H1 (cell line): ENCODE measurements at regions not wholly inside any gene's neighbourhood (a gene's known extent, or its start where the extent isn't known, plus 50 kb on each side); places are given as distances from the start of the nearest gene placed in this dataset.

Experiments
- CTCF ChIA-PET: fragments of 300-600 bp; sonication (Branson Sonifier 250); formaldehyde crosslinking; loops from one replicate; lab custom pipeline; 2021; ENCODE audit not compliant: partially characterized antibody; lab: Charles Lee
- POLR2A ChIA-PET: fragments of 300-600 bp; sonication (Branson Sonifier 250); formaldehyde crosslinking; loops from one replicate; lab custom pipeline; 2021; ENCODE audit warnings: inconsistent platforms; ENCODE audit not compliant: partially characterized antibody; lab: Charles Lee
- DNase-seq, 2 experiments: peaks; one replicate each; pipeline versions ENCODE4 v3.0.0 to v3.0.0-alpha.2; 2010 to 2022; ENCODE audit warnings: low spot score in 2 of 2, low read depth in 1 of 2, mixed read lengths in 1 of 2
- FAIRE-seq: peaks from 2 replicates; lab custom pipeline; 2011; peaks lifted over from hg19 to GRCh38; lab: Jason Lieb, UNC
- H2AFZ ChIP-seq: 2 replicates; pipeline ENCODE4 v1.8.1; 2012; ENCODE audit warnings: low read length, inconsistent platforms
- H2AK5ac ChIP-seq: 2 replicates; pipeline ENCODE4 v1.6.1; 2013; ENCODE audit warnings: low read depth, low read length
- H2BK120ac ChIP-seq: replicated peaks from 2 replicates; pipeline ENCODE3; 2013; ENCODE audit warnings: low read depth, low read length, inconsistent platforms
- H2BK12ac ChIP-seq: 2 replicates; pipeline ENCODE4 v1.6.1; 2013; ENCODE audit warnings: low read depth, low read length
- H2BK15ac ChIP-seq: 2 replicates; pipeline ENCODE4 v1.6.1; 2013; ENCODE audit warnings: low read length
- H2BK20ac ChIP-seq: 2 replicates; pipeline ENCODE4 v1.6.1; 2013; ENCODE audit warnings: low read length
- H2BK5ac ChIP-seq: 2 replicates; pipeline ENCODE4 v1.6.1; 2013; ENCODE audit warnings: low read depth, low read length
- H3K14ac ChIP-seq: 2 replicates; pipeline ENCODE4 v1.6.1; 2013; ENCODE audit warnings: inconsistent platforms; ENCODE audit not compliant: insufficient read length
- H3K18ac ChIP-seq: 2 replicates; pipeline ENCODE4 v1.6.1; 2013; ENCODE audit warnings: low read length; ENCODE audit errors: extremely low read depth
- H3K23ac ChIP-seq: 2 replicates; pipeline ENCODE4 v1.6.1; 2013; ENCODE audit warnings: inconsistent platforms; ENCODE audit not compliant: insufficient read length
- H3K23me2 ChIP-seq: 2 replicates; pipeline ENCODE4 v1.6.1; 2013; ENCODE audit warnings: low read depth, low read length
- H3K27ac ChIP-seq: 2 replicates; pipeline ENCODE4 v1.6.1; 2011; ENCODE audit warnings: low read depth, low read length, inconsistent platforms
- H3K27me3 ChIP-seq, 4 experiments: replicated peaks in 1 of 4; 1 replicate in 1 of 4; 2 replicates in 3 of 4; pipeline versions ENCODE4 v1.6.1 to v1.8.1; 2011 to 2013; ENCODE audit warnings: low read length in 3 of 4, mild to moderate bottlenecking in 3 of 4, inconsistent platforms in 2 of 4, mixed read lengths in 2 of 4, moderate library complexity in 1 of 4; ENCODE audit not compliant: control insufficient read depth in 3 of 4, insufficient read depth in 3 of 4; ENCODE audit errors: extremely low read depth in 1 of 4
- H3K36me3 ChIP-seq, 4 experiments: 2 replicates each; pipeline versions ENCODE4 v1.6.1 to v1.8.1; 2011 to 2013; ENCODE audit warnings: mild to moderate bottlenecking in 4 of 4, low read length in 3 of 4, moderate library complexity in 2 of 4, control low read depth in 1 of 4, inconsistent platforms in 1 of 4; ENCODE audit not compliant: insufficient read depth in 4 of 4, control insufficient read depth in 2 of 4
- H3K4ac ChIP-seq: replicated peaks from 2 replicates; pipeline ENCODE3; 2013; ENCODE audit warnings: low read length, low read depth, mixed read lengths, inconsistent platforms; ENCODE audit not compliant: insufficient read length
- H3K4me1 ChIP-seq, 4 experiments: replicated peaks in 1 of 4; 1 replicate in 1 of 4; 2 replicates in 3 of 4; pipeline versions ENCODE4 v1.6.1 to v1.8.1; 2011 to 2013; ENCODE audit warnings: low read length in 3 of 4, inconsistent platforms in 2 of 4, mixed read lengths in 1 of 4; ENCODE audit not compliant: insufficient read depth in 4 of 4, control insufficient read depth in 3 of 4
- H3K4me2 ChIP-seq, 2 experiments: 2 replicates each; pipeline versions ENCODE4 v1.6.1 to v1.8.1; 2011 to 2013; ENCODE audit warnings: low read depth in 2 of 2, low read length in 2 of 2, control low read depth in 1 of 2, inconsistent platforms in 1 of 2, mild to moderate bottlenecking in 1 of 2; ENCODE audit not compliant: insufficient read depth in 1 of 2
- H3K4me3 ChIP-seq, 4 experiments: fragments of 200-600, 300-600 bp in 1 of 4; sonication (generic), shearing (Covaris generic), sonication (Bioruptor Twin) in 1 of 4; 2 replicates each; pipeline versions ENCODE4 v1.5.1 to v1.8.1; 2011 to 2016; ENCODE audit warnings: low read length in 4 of 4, low read depth in 3 of 4, control low read depth in 2 of 4, inconsistent platforms in 2 of 4, mild to moderate bottlenecking in 2 of 4, mixed read lengths in 1 of 4, moderate library complexity in 1 of 4; ENCODE audit not compliant: insufficient read depth in 2 of 4; ENCODE audit errors: extremely low read depth in 1 of 4
- H3K56ac ChIP-seq: replicated peaks from 2 replicates; pipeline ENCODE3; 2013; ENCODE audit warnings: low read depth, mild to moderate bottlenecking, mixed read lengths, low read length, inconsistent platforms; ENCODE audit not compliant: insufficient read length
- H3K79me1 ChIP-seq: 2 replicates; pipeline ENCODE4 v1.6.1; 2013; ENCODE audit warnings: low read depth, low read length, control low read depth
- H3K79me2 ChIP-seq, 2 experiments: 2 replicates each; pipeline versions ENCODE4 v1.6.1 to v1.8.1; 2012 to 2013; ENCODE audit warnings: low read length in 2 of 2, mild to moderate bottlenecking in 2 of 2, inconsistent platforms in 1 of 2; ENCODE audit not compliant: insufficient read depth in 2 of 2, control insufficient read depth in 1 of 2
- H3K9ac ChIP-seq, 4 experiments: replicated peaks in 1 of 4; 1 replicate in 1 of 4; 2 replicates in 3 of 4; pipeline versions ENCODE4 v1.6.1 to v1.8.1; 2011 to 2013; ENCODE audit warnings: low read depth in 3 of 4, low read length in 3 of 4, control low read depth in 2 of 4, mild to moderate bottlenecking in 2 of 4, moderate library complexity in 2 of 4, inconsistent platforms in 1 of 4; ENCODE audit errors: extremely low read depth in 1 of 4
- H3K9me3 ChIP-seq, 2 experiments: 2 replicates each; pipeline versions ENCODE4 v1.6.1 to v1.8.1; 2012 to 2013; ENCODE audit warnings: mild to moderate bottlenecking in 2 of 2, moderate library complexity in 2 of 2, control low read depth in 1 of 2, inconsistent platforms in 1 of 2, low read depth in 1 of 2, low read length in 1 of 2, mixed read lengths in 1 of 2; ENCODE audit not compliant: insufficient read depth in 2 of 2
- H4K20me1 ChIP-seq, 2 experiments: replicated peaks in 1 of 2; 2 replicates each; pipeline versions ENCODE3 to v1.8.1; 2011 to 2013; ENCODE audit warnings: inconsistent platforms in 2 of 2, low read length in 2 of 2, mild to moderate bottlenecking in 1 of 2; ENCODE audit not compliant: insufficient read depth in 2 of 2, control insufficient read depth in 1 of 2
- H4K5ac ChIP-seq: 2 replicates; pipeline ENCODE4 v1.6.1; 2013; ENCODE audit warnings: low read length, low read depth, mixed read lengths, inconsistent platforms; ENCODE audit not compliant: insufficient read length
- H4K8ac ChIP-seq: 2 replicates; pipeline ENCODE4 v1.8.0; 2013; ENCODE audit warnings: mild to moderate bottlenecking, moderate library complexity, low read length, inconsistent platforms; ENCODE audit not compliant: insufficient read depth; ENCODE audit errors: extremely low read depth
- H4K91ac ChIP-seq: replicated peaks from 2 replicates; pipeline ENCODE3; 2013; ENCODE audit warnings: low read length, mixed read lengths, inconsistent platforms; ENCODE audit not compliant: insufficient read length
- CBX8 ChIP-seq: fragments of 300-800, 300-1000 bp; sonication (generic); IDR thresholded peaks from 2 replicates; pipeline ENCODE4 v1.7.1; 2016; ENCODE audit warnings: low read depth, low read length, borderline replicate concordance
- CHD2 ChIP-seq: IDR thresholded peaks from 2 replicates; pipeline ENCODE4 v1.6.1; 2012; ENCODE audit warnings: low read length, improper control_type of control experiment
- CTCF ChIP-seq, 3 experiments: IDR thresholded peaks; 1 replicate in 2 of 3; 2 replicates in 1 of 3; pipeline versions ENCODE4 v1.5.1 to v1.6.1; 2011; ENCODE audit warnings: low read length in 3 of 3, mild to moderate bottlenecking in 3 of 3, inconsistent platforms in 2 of 3, low read depth in 1 of 3, moderate library complexity in 1 of 3; ENCODE audit not compliant: insufficient read depth in 1 of 3; ENCODE audit errors: control extremely low read depth in 1 of 3
- FOSL1 ChIP-seq: IDR thresholded peaks from 2 replicates; pipeline ENCODE4 v1.6.1; 2011; ENCODE audit warnings: mild to moderate bottlenecking, low read depth, low read length, moderate library complexity; ENCODE audit not compliant: insufficient read depth
- JUN ChIP-seq: IDR thresholded peaks from 2 replicates; pipeline ENCODE4 v1.6.1; 2011; ENCODE audit warnings: low read depth, mild to moderate bottlenecking, improper control_type of control experiment, low read length
- PHF8 ChIP-seq: fragments of 200-600 bp; sonication (generic); conservative IDR thresholded peaks from 2 replicates; pipeline ENCODE4 v1.7.1; 2012; ENCODE audit warnings: low read depth, mild to moderate bottlenecking, inconsistent platforms, low read length, moderate library complexity
- POLR2A ChIP-seq, 2 experiments: IDR thresholded peaks; 1 replicate in 1 of 2; 2 replicates in 1 of 2; pipeline ENCODE4 v1.6.1; 2011; ENCODE audit warnings: low read depth in 2 of 2, low read length in 2 of 2, mild to moderate bottlenecking in 2 of 2; ENCODE audit errors: control extremely low read depth in 1 of 2
- SIX5 ChIP-seq: IDR thresholded peaks from 2 replicates; pipeline ENCODE4 v1.6.1; 2011; ENCODE audit warnings: mild to moderate bottlenecking, low read depth, low read length
- SRF ChIP-seq: IDR thresholded peaks from 2 replicates; pipeline ENCODE4 v1.6.1; 2011; ENCODE audit warnings: mild to moderate bottlenecking, low read depth, low read length, moderate library complexity
- TCF12 ChIP-seq: IDR thresholded peaks from 2 replicates; pipeline ENCODE4 v1.6.1; 2011; ENCODE audit warnings: low read depth, mild to moderate bottlenecking, low read length
- TEAD4 ChIP-seq: IDR thresholded peaks from 2 replicates; pipeline ENCODE4 v1.6.1; 2012; ENCODE audit warnings: low read depth, low read length, inconsistent platforms, mixed read lengths
- WGBS, 2 experiments: shearing (Covaris generic) in 1 of 2; methylation state at CpG; one replicate each; pipeline versions ENCODE4 v1.1.6 to v1.1.7; 2013 to 2015; ENCODE audit warnings: low lambda C conversion rate in 2 of 2, mixed read lengths in 2 of 2, inconsistent platforms in 1 of 2, low coverage in 1 of 2, missing lambda C conversion rate in 1 of 2; ENCODE audit not compliant: insufficient replicate concordance in 2 of 2, insufficient coverage in 1 of 2, insufficient read length in 1 of 2; ENCODE audit errors: extremely low coverage in 1 of 2, missing lambda C conversion rate in 1 of 2; 5-methylcytosine and 5-hydroxymethylcytosine counted together

- Histone ChIP-seq H2BK12ac (no peak overlapping the region), H2AK5ac (no peak overlapping the region), H3K23me2 (no peaks in the 10 kb centered on the region), H3K27me3 (no peaks in the 10 kb centered on the region), H3K79me2 (no peaks in the 10 kb centered on the region), H3K4me2 (no peak overlapping the region), H3K14ac (no peak overlapping the region), H2BK120ac (no peak overlapping the region), H3K27ac (no peak overlapping the region), H4K91ac (no peak overlapping the region), H3K79me1 (no peaks in the 10 kb centered on the region), H2BK20ac (no peak overlapping the region), H2BK15ac (no peak overlapping the region), H3K56ac (no peak overlapping the region), H3K9ac (no peak overlapping the region), H3K9me3 (no peaks in the 10 kb centered on the region), H4K8ac (no peak overlapping the region), H2BK5ac (no peak overlapping the region), H3K18ac (no peak overlapping the region), H3K36me3 (no peaks in the 10 kb centered on the region), H2AFZ (no peak overlapping the region), H4K20me1 (no peaks in the 10 kb centered on the region), H4K5ac (no peak overlapping the region), H3K4me3 (no peak overlapping the region), H3K4ac (no peak overlapping the region), H3K23ac (no peak overlapping the region), H3K4me1 (no peaks in the 10 kb centered on the region)
- ChIA-PET POLR2A (no interaction called here), CTCF (no interaction called here)
- WGBS, 2 experiments, result 94% methylated on average over 5 of the region's 5 CpGs; no CpG with 5 or more reads in 1 of the 2 experiments
- DNase-seq, result no peak
- no peak for TF ChIP-seq CTCF (IDR thresholded peaks at IDR 0.05; ENCODE audit: control extremely low read depth in 1 of 3, insufficient read depth in 1 of 3, low read depth in 1 of 3, low read length in 3 of 3)
- TF ChIP-seq TCF12, result no peak
- no peak for TF ChIP-seq PHF8
- no peak for TF ChIP-seq FOSL1
- no peak for TF ChIP-seq CHD2
- no peak for TF ChIP-seq JUN
- TF ChIP-seq SIX5, result no peak
- no peak for TF ChIP-seq SRF
- TF ChIP-seq CBX8, result no peak
- TF ChIP-seq TEAD4, result no peak
- no peak for TF ChIP-seq POLR2A (IDR thresholded peaks at IDR 0.05; ENCODE audit: control extremely low read depth in 1 of 2, low read depth in 2 of 2, low read length in 2 of 2)
- no peak for FAIRE-seq
Observed at GRCh38 chr18:64807560-64807959, 658.7 kb upstream of the LINC00305 start.
